Right renal pelvis (tissue), 4 donors: ENCODE measurements at regions not wholly inside any gene's neighbourhood (a gene's known extent, or its start where the extent isn't known, plus 50 kb on each side); places are given as distances from the start of the nearest gene placed in this dataset.

Source experiments
- DNase-seq, 4 donors: peaks; one replicate each; pipeline ENCODE4 v3.0.0-alpha.2; 2013; ENCODE audit warnings: low read depth in 4 of 4, low spot score in 3 of 4, missing footprints in 1 of 4

- DNase-seq, result no peak
These were observed 166.6 kb downstream of the SPRY1 start for GRCh38 chr4:123562994-123563750.

GRCh38 chr4:123564758-123565346, 168.3 kb downstream of the SPRY1 start:
- no peak for DNase-seq

DNA sequence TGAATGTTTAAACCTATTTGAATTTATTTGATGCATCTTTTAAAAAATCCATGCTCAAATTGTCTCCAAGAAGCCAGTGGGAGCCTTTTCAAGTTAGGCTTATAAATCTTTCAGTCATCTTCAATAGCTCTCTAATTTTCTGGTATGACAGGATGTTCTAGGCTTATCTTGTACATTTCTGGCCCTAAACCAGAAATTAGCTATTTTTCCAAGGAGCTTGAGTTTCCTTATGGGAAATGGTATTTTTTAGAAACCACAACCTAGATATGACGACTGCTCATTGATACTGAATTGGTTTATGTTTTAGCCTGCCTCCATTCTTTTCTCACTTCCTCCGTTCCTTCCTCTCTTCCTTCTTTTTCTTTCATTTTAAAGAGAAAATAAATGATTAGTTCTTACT, 172.3 kb downstream of the SPRY1 start:
- DNase-seq, result no peak

- DNase-seq, result no peak
These were observed 172.9 kb downstream of the SPRY1 start for GRCh38 chr4:123569541-123569940.

- no peak for DNase-seq
These were observed 177.4 kb downstream of the SPRY1 start for GRCh38 chr4:123573866-123574508.

DNA sequence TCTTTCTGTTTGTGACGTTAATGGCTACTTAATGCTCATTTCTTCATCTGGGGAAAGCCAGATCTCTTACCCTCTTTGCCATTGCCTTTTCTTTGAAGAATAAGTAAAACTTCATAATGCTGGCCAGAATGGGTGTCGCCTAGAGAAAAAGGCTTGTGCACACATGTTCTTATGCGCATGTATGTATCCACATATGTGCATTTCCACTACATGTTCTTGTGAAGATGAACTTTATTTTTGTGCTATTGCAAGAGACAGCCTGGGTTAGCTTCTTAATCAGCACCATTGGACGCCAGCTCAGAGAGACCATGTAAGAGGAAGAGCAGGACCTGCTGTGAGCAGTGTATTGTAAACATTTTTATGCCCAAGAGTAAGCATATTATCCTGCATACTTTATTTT, 178.7 kb downstream of the SPRY1 start:
- DNase-seq, result no peak

GRCh38 chr4:123577225-123577906, 180.8 kb downstream of the SPRY1 start:
- no peak for DNase-seq

- DNase-seq, result no peak
These were observed 181.9 kb downstream of the SPRY1 start for GRCh38 chr4:123578276-123579029.

GRCh38 chr4:123579961-123580360, 183.4 kb downstream of the SPRY1 start:
- DNase-seq, result no peak

- DNase-seq, result no peak
These were observed 184.5 kb downstream of the SPRY1 start for GRCh38 chr4:123580981-123581664.

- no peak for DNase-seq
These were observed 185.2 kb downstream of the SPRY1 start for GRCh38 chr4:123581802-123582201.

- DNase-seq, result no peak
These were observed 186.4 kb downstream of the SPRY1 start for GRCh38 chr4:123583043-123583442.

DNA sequence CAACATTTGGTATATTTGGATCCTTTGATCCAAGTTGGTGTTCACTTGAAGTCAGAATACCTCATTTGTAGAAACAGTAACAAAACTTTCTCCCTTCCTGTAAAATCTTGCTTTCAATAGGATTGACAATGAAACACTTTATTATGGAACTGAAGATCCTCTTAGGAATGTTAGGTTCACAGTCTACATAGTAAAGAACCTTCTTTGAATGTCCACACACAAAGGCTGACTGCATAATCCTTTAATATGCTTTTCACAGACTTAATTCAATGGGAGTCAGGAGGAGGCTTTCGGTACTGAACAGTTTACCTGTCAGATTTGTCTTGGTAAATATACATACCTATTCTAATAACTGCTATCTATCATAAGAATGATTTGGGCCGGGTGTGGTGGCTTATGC, 188.5 kb downstream of the SPRY1 start:
- no peak for DNase-seq

DNA sequence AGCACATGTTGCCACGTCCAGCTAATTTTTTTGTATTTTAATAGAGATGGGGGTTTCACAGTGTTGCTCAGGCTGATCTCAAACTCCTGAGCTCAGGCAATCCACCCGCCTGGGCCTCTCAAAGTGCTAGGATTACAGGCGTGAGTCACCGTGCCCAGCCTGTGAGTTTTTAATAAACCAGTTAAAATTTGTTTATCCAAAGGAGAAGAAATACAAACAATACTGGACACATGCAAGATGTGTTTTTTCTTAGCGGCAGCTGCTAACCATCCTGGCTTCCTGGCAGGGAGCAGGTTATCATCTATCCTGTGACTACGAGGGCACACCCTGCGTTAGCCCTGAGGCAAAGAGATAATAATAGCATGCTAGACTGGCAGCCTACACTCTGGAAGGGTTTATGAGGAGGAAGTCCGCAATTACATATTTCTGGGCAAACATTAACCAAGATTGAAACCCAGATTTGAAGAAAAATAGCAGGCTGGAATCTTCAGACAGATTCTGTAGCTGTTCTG, 191.4 kb downstream of the SPRY1 start:
- DNase-seq, result no peak

DNA sequence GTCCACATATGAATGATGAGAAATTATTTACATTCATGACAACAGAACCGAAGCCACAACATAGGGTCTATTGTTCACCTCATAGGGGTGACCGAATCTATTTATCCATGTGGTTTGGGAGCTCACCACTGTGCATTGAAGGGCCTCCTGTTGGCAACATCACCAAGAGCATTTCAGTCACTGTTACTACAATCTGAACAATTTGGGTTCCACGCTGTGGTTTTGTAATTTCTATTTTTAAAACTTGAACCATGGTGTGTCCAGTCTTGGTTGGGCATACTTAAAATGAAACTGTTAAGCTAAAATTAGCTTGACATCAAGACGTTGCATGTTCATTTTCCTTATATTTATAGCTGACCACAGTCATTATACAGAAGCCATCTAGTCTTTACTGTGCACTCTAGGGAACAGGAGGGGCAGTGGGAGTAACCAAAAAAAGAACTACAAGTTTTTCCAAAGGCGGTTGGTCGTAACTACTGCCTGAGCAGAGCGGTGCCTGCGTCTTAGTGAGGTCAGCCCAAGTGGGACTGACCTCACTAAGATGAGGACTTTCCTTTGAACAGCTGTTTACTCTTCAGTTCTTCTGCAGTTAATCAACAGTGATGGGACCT, 192.1 kb downstream of the SPRY1 start:
- DNase-seq, result no peak

DNA sequence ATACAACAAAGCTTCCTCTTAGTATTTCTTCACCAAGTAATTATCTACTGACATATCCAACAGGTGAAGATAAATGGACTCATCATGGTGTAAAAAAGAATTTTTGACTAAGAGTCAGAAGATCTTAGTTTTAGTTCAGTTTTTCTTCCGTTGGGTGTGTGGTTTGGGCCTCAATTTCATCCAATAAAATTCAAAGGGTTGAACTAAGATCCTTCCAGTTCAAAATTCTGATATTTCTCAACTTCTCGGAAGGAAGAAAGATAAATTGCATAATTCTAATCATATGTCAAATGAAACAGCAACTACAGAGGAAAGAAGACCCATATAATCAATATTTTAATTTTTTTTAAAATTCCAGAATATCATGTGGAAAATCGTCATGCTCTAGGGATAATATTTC, 192.7 kb downstream of the SPRY1 start:
- no peak for DNase-seq

DNA sequence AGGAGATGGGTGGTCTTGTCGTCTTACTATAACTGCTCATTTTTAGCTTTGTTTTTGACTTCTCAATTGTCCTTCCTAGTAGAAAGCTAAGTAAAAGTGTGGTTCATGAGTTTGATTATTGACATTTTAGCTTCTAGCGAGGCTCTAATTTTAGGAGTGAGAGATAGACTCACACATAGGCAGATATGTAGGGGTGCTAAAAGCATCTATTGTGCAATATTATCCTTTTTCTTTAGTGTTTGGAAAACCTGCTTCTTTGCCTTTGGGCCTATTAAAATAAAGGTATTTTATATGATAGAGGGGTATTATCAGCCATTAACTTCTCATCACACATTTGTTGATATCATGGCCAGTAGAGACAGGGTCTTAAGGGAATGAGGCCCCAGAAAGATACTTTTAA, 195.3 kb downstream of the SPRY1 start:
- DNase-seq, result no peak

- no peak for DNase-seq
These were observed 197.1 kb downstream of the SPRY1 start for GRCh38 chr4:123593655-123594054.

GRCh38 chr4:123596805-123597204, 200.2 kb downstream of the SPRY1 start:
- no peak for DNase-seq

DNA sequence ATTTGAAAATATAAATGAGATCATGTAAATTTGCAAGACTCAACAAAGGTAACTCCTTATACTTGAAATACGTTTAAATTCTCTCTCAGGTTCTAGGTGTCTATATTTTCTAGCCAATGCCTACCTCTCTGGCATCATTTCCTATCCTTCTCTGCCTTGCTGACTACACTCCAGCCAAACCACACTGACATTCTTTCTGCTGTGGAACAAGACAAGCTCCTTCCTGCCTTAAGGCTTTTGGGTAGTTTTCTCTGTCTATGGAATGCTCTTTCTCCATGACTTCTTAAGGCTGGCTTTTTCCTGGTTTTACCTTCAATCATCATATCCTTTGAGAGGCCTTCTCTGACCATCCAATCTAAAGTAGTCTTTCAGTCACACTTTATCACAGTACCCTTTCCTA, 201.0 kb downstream of the SPRY1 start:
- no peak for DNase-seq
